ENCODE measurements at regions not wholly inside any gene's neighbourhood (a gene's known extent, or its start where the extent isn't known, plus 50 kb on each side); places are given as distances from the start of the nearest gene placed in this dataset.

- no peak for DNase-seq (ENCODE audit: extremely low read depth, low read depth)
Measured at GRCh38 chr16:73186752-73187601, 139.0 kb upstream of the ZFHX3 start.

- no peak for DNase-seq (ENCODE audit: extremely low read depth, low read depth)
Measured at GRCh38 chr16:73185737-73186136, 137.8 kb upstream of the ZFHX3 start.

GRCh38 chr16:73183611-73184092 is 135.7 kb upstream of the ZFHX3 start:
- DNase-seq (ENCODE audit: extremely low read depth, low read depth) = no peak

DNA sequence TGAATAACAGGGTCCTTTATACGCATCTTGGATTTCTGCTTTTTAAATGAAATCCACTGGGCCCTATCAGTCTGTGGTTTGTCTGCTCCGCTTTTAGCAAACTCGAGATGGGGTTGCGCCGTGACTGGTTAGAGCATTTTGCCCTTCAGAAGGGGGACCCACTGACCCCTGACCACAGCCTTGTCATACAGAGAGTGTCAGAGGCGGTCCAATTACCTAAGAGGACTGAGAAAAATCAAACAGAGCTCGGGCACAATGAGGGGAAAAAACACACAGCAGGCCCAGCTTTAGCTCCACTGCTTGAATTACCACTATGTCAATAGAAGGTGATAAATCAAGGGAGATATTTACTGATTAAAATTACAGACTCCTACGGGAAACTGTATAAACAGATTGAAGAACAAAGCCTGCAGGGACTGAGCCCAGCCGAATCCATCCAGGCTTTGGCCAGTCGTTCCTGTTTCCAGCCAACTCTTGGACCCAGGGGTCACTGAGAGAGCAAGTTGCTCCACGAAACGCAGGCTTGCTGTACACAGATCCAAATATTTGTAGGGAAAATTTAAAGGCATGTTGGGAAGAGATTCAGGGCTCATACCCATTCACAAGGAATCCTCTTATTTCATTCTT is 131.9 kb upstream of the ZFHX3 start:
- DNase-seq (ENCODE audit: extremely low read depth, low read depth) = no peak

DNA sequence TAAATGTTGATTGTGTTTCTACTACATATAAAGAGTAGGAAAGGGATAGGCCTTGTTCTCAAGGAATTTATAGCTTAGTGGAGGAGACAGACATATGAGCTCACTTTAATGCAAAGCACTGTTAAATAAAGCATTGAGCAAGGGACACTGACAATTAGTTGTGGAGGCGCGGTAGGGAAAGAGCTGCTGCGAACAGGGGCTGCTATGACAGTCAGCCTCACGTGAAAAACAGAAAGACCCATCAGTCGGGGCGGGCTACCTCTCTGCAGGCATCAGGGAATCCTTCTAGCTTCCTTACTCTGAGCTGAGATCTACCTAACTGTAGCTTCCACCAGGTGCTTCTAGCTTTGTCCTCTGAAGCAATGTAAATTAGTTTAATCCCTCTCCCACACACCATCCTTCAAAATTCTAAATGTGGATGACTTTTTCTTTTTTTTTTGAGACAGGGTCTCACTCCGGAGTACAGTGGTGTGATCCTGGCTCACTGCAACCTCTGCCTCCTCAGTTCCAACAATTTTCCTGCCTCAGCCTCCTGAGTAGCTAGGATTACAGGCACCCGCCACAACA is 129.9 kb upstream of the ZFHX3 start:
- DNase-seq (ENCODE audit: extremely low read depth, low read depth) = no peak

GRCh38 chr16:73176577-73177013 is 128.7 kb upstream of the ZFHX3 start:
- DNase-seq (ENCODE audit: extremely low read depth, low read depth) = peak; percentile 87

- DNase-seq (ENCODE audit: extremely low read depth, low read depth) = no peak
Measured at GRCh38 chr16:73172973-73173709, 125.2 kb upstream of the ZFHX3 start.

GRCh38 chr16:73172241-73172972 is 124.5 kb upstream of the ZFHX3 start:
- DNase-seq (ENCODE audit: extremely low read depth, low read depth) = peak; percentile 27

- DNase-seq (ENCODE audit: extremely low read depth, low read depth) = no peak
Measured at GRCh38 chr16:73171901-73172240, 123.9 kb upstream of the ZFHX3 start.

GRCh38 chr16:73171380-73171779 is 123.5 kb upstream of the ZFHX3 start:
- DNase-seq (ENCODE audit: extremely low read depth, low read depth) = no peak

DNA sequence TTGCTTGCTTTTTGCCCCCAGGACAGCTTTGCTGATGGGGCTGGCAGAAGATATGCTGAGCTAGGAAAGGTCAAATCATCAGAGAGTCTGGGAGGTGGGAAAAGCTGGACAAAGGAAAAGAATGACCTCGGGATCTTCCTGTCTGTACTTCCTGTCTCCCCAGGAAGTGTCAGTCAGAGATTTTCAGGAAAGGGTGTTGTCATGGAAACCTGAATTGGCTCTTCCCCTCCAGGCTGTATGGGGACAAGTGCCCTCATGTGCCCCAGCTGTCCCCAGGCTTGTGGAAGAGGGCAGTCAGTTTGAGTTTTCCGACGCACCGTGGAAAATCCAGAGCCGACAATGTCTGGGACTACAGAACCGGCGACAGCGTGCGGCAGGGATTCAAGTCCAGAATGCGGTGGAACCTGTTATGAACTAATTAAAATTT is 122.7 kb upstream of the ZFHX3 start:
- no peak for DNase-seq (ENCODE audit: extremely low read depth, low read depth)

GRCh38 chr16:73166947-73167550 is 119.1 kb upstream of the ZFHX3 start:
- no peak for DNase-seq (ENCODE audit: extremely low read depth, low read depth)

DNA sequence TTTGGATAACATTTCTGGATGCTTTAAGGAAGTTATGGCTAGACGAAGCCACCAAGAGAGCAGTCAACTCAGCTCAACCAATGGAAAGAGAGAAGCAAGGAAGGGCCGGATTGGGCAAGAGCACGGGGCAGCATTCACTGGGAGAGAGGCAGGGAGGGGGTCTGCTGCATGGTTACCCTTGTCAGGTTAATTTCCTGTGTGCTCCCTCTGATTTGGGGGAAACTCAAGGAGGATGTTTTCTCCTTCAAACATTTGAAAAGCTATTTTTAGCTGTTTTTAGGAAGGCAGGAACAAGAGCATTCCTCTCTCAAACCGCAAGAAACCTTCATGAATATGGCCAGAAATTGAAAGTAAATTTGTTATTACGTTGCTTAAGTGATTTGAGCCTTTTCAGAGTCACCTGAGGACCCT is 118.5 kb upstream of the ZFHX3 start:
- no peak for DNase-seq (ENCODE audit: extremely low read depth, low read depth)

DNA sequence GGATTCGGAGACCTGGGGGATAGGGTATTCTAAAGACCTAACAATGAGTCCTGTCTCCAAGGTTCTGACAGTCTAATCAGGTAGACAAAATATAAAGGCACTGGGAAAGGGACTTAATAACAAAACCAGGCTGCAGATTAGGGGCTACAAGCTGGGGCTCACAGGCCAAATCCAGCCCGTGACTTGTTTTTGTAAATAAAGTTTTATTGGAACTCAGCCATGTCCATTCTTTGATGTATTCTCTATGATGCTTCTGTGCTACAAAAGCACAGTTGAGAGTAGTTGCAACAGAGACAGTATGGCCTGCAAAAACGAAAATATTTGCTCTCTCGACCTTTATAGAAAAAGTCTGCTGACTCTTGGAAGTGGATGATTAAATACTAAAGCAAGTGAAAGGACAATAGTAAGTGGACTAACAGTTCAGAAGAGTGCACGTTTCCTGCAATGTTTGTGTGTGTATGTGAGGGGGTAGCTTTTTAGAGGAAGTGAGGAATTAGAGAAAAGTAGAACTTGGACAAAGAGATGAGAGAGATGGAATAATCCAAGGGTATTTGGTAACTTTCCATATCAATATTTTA is 115.4 kb upstream of the ZFHX3 start:
- DNase-seq (ENCODE audit: extremely low read depth, low read depth) = no peak

GRCh38 chr16:73161977-73162376 is 114.0 kb upstream of the ZFHX3 start:
- no peak for DNase-seq (ENCODE audit: extremely low read depth, low read depth)

- DNase-seq (ENCODE audit: extremely low read depth, low read depth) = no peak
Measured at GRCh38 chr16:73159296-73159695, 111.4 kb upstream of the ZFHX3 start.

GRCh38 chr16:73157861-73158260 is 109.9 kb upstream of the ZFHX3 start:
- no peak for DNase-seq (ENCODE audit: extremely low read depth, low read depth)

- no peak for DNase-seq (ENCODE audit: extremely low read depth, low read depth)
Measured at GRCh38 chr16:73154063-73154870, 106.3 kb upstream of the ZFHX3 start.

Measured in NCI-H460 (cell line).